SW480 (cell line): ENCODE measurements at regions not wholly inside any gene's neighbourhood (a gene's known extent, or its start where the extent isn't known, plus 50 kb on each side); places are given as distances from the start of the nearest gene placed in this dataset.
"Not testable (repeated sequence)": the region's sequence is repeated elsewhere in the genome, so short reads cannot be mapped to it uniquely, and the experiment has no call there.

Experiments
- DNase-seq: peaks from one replicate; pipeline ENCODE4 v3.0.0-alpha.2; 2016; ENCODE audit warnings: low spot score

DNA sequence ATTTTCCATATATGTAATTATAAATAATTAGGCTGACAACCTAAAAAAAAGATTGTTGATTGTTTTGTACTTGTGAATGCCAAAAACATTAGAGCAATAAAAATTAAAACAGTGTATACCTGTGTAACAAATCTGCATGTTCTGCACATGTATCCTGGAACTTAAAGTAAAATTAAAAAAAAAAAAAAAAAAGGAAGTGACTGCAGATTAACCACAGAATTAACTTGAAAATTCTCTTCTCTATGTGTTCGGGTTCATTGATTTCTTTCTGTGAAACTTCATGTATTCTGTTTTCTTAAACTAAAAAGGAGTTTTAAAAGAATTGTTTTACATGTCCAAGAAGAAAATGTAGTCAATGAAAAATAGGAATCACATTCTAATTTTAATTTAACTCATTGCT, 95.7 kb downstream of the FASLG start:
- DNase-seq, result no peak

DNA sequence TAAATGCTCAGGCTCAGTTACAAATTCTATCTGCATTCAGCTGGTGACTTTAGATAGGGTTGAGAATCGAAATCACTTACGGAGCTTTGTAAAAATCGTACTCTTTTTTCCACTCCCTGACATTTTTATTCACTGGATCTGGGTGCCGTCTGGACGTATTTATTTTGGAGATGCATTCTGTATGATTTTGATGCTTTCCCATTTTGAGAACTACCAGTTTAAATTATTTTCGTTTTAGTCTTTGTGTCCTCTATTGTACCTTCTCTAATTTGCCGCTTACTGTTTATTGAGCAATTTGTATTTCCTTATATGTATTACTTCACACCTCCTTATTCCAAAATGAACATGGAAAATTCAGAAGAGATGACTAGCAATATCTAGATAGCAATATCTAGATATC, 96.2 kb downstream of the FASLG start:
- DNase-seq, result no peak

DNA sequence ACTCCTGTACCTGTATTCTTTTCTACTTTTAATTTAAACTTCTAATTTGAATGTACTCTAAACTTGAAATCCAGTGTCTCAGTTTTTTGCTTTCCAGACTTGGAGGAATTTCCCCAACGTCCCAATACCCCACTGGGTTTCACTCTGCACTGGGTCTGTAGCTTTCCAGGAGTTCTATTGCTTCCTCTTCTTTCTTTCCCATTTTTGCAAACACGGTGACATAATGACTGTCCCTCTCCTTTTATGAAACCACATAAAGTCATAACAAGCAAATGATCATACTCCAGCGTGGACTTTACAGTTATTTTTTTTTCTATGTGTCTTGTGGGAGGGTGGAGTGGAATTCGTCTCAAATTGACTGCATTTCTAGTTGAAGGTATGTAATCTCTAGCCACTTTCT, 97.1 kb downstream of the FASLG start:
- no peak for DNase-seq

DNA sequence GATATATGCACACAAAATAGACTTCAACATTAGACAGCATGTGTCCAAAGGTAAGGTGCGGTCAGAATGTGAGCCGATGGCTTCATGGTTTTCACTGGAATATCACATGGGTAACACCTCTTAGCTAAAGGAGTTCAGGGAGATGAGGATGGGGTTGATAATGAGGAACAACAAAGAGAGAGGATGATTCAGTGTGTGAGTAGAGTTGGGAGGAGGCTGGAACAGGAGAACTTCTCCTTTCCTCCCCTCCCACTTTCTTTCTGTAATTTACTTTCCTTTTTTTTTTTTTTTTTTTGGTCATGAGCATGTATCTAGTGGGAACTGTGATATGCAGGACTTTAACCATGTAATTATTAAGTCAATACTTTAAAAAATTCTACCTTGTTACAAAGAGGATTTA, 99.4 kb downstream of the FASLG start:
- DNase-seq, result no peak

DNA sequence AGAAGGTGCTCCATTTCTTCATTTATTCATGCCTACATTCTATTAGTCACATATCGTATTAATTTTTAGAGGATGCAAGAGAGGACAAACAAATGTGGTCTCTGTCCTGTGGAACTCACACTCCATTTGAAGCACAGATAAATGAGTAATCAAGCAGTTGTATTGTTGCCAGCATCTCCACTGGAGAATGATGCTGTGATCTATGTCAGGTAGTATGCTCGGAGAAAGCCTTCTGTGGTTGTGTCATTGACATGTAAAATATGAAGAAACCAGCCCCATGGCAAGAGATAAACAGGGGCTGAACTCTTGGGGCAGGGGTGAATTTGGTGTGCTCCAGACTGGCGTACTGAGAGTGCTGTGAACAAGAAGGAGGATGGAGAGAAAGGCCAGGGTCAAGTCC, 101.2 kb downstream of the FASLG start:
- no peak for DNase-seq

DNA sequence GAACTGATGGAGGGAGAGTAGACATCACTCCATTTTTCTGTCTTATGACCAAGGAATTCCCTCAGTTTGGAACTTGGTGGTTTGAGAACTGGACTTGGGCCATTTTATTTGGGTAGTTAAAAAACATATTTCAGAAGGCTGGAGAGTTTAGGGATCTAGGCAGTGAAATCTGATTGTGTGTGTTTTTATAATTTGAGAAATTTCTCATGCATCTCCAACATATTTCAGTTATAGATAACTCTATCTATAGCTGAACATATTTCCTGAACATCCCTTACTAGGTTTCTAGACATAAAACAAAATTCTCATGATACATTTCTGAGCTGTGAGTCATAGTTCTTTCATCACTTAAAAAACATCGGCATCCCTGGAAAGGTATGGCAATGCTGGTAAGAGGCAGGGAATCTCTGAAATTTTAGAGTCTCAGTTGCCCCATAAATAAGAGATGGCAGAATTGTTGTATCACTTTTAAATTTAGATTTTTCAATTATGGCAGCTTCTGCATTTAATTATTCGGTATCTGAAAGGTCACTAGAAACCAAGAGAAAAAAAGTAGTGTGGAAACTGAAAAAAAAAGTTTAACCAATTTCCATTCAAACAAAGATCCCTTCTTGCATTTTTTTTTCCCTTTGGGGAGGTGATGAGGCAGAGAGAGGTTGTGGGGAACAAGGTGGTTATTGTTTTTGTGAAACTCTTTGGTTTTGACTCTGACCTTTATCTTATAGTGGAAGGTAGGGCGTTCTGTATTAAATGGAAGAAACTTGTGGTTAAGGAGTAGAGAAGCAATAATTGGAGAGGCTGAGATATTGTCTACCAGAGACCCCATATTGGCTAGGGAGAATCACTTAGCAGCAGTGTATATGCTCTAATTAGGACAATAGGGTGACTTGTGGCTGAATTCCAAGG, 102.9 kb downstream of the FASLG start:
- peak; percentile 9 for DNase-seq

DNA sequence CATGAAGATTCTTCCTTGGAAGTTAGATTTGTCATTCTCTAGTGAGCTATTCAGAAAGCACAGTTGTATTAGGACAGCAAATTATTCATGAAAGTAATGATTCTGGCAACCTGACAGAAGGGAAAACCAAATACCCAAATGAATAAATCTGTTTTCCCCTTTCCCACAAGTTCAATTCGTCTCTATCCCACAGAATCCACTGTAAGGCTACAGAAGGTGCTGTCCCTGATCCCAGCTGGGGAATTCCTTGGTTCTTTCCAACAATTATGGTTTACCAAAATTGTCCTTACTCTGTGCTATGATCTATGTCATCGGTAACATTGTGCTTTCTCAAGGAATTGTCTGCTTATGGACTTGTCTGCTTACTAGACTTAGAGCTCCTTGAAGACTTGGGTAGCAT, 104.2 kb downstream of the FASLG start:
- DNase-seq, result no peak

DNA sequence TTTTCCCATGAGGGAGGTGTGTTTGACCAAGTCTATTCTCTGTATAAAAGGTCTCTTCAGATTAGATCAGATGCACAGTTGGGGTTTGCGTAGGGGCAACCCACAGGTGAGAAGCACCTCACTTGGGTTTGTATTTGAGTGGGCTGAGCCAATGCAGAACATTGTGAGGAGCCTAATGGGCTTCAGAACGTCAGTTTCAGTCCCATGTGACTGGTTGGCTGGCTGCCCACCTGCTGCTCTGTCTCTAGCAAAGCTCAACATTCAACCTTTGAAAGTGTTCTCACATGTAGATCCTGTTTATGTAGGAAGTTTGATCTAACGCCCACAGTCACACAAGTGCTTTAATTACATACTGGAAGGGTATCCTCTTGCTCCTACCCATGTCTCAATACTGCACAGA, 105.5 kb downstream of the FASLG start:
- DNase-seq, result no peak

DNA sequence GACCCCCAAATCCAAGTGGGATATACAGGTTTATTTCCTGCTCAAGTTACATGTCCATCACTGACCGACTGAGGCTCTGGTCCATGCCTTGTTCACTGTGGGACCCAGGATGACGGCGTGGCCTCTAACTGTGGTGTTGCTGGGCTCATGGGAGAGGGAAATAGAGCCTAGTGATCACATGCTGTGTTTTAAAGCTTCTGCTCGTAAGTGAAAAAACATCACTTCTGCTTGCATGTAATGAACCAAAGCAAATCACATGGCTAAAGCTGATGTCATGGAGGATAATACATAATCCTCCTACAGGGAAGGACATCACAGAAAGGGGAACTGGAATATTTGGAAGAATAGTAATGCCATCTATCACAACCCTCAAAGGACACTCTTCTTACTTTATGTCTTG, 107.6 kb downstream of the FASLG start:
- DNase-seq, result no peak

DNA sequence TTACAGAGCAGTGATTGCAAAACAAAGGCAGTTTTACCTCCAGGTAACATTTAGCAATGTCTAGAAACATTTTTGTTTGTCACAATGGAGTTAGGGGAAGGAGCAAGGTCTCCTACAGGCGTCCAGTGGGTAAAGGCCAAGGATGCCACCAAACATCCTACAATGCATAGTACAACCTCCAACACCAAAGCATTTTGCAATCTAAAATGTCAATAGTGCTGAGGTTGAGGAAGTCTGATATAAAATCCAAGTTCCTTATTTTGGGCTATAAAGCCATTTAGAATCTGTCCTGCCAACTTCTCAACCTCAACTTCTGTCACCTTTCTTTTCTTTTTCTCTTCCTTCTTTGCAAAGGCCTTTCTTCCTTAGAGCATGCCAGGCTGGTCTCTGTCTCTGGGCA, 111.2 kb downstream of the FASLG start:
- DNase-seq, result no peak

DNA sequence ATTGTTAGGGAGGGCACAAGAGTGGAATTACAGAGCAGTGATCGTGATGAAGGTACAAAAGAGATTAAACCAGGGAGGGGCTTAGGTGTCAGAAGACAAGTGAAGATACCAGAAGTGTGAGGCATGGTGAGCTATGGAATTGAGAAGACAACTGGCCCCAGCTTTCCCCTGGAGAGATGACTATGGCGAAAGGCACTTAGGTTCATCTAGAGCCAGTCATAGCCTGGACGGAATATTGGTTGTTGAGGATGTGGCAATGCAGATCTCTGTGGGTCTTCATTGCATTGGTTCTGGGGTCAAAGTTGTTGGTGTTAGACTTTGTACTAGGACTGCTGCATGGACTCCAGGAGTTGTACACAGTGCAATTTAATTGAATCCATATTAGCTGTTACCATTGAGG, 115.7 kb downstream of the FASLG start:
- DNase-seq, result no peak

DNA sequence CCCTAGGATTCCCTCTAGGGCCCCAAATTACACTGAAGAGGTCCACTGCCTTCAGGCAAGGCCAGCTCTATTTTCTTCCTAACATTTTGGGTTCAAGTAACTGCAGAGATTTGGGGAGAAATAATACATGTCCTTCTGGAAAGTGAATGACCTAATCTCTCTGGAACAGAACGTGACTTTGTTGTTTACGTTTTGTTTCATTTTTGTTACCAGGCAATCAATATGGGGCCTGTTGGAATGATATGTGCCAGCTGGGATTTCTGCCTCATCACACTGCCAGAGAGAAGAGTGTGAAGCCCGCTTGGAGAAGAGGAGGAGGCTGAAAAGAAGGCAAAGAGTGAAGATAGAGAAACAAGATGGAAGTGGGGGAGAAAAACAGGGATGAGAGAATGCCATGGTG, 116.7 kb downstream of the FASLG start:
- no peak for DNase-seq

DNA sequence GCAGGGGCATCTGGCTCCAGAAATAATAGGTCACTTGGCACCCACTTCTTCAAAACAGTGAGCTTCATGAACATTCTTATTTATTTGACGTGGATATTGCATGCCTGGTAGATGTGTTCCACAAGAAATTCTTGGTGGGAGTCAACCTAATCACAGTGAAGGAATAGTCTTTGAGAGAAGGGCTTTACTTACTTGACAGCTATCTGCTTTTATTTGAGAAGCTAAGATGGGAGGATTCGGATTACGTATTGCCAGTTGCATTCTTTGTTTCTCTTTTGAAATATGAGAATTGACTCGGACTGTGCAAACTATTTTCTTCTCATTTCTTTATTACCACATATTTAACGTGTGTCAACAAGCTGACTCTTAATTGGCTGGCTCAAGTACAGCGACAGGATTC, 117.2 kb downstream of the FASLG start:
- DNase-seq, result no peak

DNA sequence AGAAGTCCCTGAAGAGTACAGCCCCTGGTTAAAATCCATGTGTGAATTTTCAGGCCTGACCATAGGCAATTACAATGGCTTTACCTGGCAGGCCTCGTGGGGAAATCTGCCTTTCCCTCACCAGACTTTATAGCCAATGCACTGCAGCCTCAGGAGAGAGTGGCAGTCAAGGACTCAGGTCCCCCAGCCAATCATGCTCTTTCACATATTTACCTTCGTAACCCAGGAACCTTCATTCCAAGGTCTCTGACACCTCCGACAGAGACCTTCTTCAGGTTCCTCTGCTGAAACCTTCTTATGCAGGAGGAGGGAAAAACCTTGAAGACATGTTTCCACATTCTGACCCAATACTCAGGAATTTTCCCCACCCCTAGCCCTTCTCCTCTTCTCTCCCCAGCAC, 118.9 kb downstream of the FASLG start:
- no peak for DNase-seq

DNA sequence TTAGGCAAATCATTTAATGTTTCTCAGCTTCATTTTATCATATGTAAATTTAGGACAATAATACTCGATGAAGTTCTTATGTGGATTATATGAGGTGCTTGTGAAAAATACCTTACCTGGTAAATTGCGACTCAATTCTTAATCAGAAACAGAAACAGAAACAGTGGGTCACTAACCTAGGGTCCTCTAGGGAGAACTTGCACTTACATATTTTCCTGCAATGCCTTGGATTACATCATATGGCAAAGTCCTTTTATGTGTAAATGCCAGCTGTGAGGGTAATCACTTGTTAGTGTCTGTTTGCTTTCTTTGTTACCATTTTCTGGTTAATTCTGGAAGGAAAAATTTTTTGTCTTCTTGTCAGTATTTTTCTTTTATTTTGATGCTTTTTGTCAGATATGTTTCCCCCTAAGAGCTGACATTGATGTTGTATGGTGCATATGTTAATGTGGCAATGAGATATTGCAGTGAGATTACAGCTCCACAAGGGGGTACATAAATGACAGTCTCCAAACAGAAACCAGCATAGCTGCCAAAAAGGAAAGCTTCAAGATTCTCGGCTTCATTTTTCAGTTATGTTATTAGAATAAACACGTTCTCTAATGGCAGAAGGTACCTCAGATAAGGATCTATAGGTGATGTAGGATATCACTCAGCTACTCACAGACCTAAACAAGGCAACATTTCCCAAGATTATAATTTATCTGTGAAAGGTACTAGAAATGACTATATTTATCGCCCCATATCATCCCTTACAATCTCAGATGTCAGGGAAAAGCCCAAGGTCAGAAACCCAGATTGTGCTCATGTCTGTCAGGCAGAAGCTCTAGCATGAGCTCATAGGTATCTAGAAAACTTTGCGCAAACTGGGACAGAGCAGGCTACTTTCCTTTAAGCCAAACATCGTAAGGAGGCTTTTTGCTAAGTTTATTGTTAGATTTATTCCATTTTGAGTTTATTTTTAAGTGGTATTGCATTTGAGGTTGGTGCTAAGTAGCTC, 119.9 kb downstream of the FASLG start:
- no peak for DNase-seq

DNA sequence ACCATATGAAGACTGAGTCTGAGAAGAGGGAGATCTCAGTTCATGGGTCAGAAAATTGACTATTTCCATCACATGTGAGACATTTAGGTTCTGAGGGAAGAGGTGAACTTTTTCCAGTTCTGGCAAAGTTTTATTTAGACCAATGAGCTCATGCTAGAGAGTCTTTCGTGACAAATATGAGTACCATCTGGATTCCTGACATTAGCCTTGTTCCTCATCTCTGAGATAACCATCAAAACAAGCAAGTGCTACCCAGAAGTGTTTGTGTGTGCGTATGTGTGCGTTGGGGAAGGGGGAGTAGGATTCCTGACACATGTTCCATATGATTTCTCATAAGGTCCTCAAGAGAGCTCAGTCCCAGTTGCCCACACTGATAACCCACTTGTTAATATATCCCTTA, 120.6 kb downstream of the FASLG start:
- DNase-seq, result no peak

DNA sequence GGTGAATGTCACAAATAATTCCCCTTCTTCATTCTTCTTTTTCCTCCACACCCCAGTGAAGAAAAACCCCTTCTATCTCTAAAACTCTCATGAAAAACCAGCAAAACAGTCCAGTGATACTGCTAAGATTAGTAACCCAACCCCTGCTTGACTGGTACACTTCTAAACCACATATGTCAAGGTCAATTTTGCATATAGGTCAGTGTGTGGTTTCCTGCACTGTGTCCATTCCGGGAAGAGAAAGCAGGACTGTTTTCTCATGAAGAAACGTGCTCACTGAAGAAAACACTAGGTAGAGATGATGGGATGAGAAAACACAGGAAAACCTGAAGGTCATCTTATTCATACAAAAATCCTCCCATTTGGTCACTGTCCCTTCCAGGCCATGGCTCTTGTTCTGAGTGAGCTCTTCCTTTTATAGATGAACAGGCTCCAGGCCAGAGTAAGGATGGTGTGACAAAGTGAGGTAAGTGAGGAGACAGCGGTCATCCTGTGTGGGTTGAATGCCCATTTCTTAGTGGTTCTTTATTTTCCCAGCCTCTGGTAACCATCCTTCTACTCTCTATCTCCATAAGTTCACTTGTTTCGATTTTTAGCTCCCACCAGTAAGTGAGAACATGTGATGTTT, 122.7 kb downstream of the FASLG start:
- no peak for DNase-seq

DNA sequence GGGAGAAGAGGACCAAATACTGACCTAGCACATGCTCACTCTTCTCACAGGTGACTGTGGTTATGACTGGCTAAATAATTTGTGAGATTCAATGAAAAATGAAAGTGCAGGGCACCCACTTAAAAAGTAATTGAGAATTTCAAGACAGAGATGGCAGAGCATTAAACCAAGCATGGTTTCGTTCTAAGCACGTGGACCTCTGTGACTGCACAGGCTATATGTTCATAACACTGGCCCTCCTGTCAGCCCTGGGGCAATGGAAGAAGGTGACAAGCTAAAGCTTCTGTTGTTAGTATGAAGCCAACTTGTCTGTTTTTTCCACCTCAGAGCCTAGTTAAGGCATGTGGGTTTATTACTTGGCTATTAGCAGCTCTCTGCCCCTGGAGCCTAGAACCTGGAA, 130.9 kb downstream of the FASLG start:
- DNase-seq, result no peak

DNA sequence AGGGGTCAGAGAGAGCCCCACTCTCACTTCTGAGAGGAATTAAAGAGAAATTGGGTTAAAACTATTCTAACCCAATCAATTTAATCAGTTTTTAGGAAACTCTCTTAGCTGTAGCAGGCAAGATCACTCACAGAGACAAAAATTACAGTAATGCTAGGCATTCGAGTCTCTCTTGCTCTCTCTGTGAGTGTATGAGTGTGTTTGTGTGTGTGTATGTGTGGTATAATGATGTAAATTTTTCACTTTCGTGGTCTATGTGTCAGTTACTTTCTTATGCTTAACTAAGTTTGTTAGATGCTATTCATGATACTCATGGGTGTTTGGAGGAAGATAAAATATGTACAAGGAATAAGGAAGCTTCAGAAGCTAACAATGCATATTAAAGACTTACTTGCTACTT, 131.3 kb downstream of the FASLG start:
- DNase-seq, result no peak

DNA sequence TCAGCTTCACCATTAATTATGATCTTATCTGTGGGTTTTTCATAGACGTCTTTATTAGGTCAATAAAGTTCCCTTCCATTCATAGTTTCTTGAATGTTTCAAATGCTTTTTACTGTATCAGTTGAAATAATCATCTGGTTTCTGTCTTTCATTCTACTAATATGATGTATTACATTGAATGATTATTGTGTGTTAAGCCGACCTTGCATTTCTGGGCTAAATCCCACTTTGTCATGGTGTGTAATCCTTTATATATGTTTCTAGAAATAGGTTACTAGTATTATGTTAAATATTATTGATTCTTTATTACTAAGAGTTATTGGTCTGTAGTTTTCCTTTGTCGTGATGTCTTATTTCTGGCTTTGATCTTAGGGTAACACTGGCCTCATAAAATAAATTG, 134.9 kb downstream of the FASLG start:
- DNase-seq, result no peak

DNA sequence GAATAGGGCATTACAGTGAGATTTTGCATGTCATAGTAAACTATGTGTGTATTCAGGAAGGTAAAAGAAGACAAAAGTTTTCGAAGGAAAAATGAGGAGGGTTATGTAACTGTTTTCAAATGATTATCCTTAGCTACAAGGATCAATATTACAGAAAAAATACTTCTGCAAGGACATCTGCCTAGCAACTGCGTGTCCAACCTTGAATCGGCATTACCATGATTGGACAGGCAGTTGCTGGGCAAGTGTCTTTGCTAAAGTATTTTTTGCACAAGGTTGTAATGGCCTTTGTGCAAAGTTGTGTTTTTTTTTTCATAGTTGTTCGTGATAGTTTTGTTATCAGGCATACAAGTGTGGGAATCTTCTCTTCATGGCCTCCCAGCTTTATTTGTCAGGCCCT, 136.8 kb downstream of the FASLG start:
- DNase-seq, result no peak

DNA sequence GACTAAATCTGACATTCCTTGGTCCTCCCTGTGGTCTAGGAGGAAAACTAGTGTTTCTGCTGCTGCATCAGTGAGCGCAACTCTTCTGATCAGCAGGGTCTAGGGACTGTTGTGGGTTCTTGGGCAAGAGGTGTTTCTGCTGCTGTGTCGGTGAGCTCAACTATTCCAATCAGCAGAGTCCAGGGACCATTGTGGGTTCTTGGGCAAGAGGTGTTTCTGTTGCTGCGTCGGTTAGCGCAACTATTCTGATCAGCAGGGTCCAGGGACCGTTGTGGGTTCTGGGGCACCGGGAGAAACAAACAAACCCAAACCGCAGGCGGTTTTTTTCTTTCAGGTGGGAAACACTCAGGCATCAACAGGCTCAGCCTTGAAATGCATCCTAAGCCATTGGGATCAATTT, 140.9 kb downstream of the FASLG start:
- DNase-seq, result not testable (repeated sequence)
